ENCODE measurements at regions not wholly inside any gene's neighbourhood (a gene's known extent, or its start where the extent isn't known, plus 50 kb on each side); places are given as distances from the start of the nearest gene placed in this dataset.

DNA sequence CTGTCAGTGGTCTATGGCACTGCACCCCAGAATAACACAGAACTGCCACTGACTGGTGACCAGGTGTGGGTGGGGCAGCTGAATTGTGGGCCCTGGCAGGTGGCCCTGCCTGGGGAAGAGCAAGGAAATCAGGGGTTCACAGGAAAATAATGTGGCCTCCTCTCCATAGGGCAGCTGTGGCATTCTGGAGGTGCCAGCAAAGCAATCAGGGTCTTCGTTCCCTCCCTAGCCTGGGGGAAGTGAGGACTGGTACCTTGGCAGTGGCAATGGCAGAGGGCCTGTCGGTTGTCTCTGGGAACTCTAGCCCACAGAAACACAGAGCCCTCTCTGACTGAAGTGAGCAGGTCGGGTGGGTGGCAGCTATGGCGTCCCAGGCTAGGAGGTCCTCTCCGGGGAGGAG lies 223.0 kb downstream of the GRIA2 start:
- no peak for DNase-seq

DNA sequence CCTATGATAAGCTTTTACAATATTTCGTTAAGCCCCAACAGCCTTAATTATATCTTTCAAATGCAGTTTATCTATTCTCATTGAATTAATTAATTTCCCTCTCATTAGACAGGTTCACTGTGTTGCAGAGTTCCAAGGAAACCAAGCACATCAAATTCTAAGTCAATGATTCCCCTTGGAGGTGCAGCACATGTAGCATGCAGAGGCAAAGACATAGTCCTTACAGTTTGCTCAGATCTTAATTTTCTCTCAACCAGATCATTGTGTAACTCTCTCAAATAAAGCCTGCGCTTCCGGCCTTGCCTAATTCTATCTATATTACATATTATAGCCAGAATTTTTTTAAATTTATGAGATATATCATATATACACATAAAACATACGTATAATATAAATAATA lies 205.4 kb downstream of the GRIA2 start:
- DNase-seq: no peak

DNA sequence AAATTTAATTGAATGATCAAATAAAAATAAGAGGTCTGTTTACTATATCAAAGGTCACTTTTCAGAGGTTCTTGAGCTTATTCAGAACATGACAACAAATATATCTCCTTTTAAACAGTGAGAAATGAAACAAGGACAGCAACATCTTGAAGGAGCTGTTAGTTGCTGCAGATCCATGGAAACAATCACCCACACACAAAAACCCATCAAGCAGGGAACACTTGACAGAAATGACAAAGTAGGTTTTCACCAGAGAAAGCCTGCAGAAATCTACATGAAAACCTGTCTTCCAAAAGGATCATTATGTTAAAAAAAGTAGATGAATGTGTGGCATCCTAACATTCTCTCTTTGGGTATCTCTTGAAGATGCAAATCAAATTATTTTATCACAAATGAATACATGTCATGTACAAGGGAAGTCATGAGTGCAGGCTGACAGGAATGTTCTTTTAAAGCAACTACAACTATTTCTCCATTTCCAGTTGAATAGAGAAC lies 203.0 kb downstream of the GRIA2 start:
- DNase-seq: no peak

DNA sequence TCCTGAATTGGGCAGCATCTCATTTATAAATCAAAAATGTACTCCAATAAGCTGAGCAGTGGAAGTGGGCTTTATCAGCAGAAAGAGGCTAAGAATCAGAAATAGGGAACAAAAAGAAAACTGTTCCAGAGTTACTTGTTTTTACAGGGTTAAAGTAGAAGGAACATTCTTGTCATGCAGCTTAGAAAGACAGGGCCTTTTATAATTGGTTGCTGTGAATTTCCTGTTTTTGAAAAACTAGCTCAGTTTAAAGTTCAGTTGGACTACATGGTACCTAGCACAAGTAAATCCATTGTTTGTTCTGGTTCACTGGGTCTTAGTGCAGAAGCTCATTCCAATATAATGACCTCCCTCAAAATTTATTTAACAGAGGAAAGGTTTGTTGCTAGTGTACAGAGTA lies 200.8 kb downstream of the GRIA2 start:
- no peak for DNase-seq

All from NCI-H526 (cell line).